SU-DHL-6 (cell line): ENCODE measurements at regions not wholly inside any gene's neighbourhood (a gene's known extent, or its start where the extent isn't known, plus 50 kb on each side); places are given as distances from the start of the nearest gene placed in this dataset.

Experiments used
- H2AFZ ChIP-seq: fragments of 200-600 bp; sonication (generic); 2 replicates; pipeline ENCODE4 v1.6.1; 2014; ENCODE audit warnings: low read depth, mild to moderate bottlenecking, moderate library complexity, mixed read lengths, antibody characterized with exemption, low read length; ENCODE audit not compliant: severe bottlenecking
- H3F3A ChIP-seq: fragments of 200-600 bp; shearing (Covaris generic); 2 replicates; pipeline ENCODE4 v1.6.0; 2016; ENCODE audit warnings: antibody characterized with exemption, mild to moderate bottlenecking; ENCODE audit not compliant: insufficient read depth
- H3K27ac ChIP-seq: fragments of 200-600 bp; sonication (generic); 2 replicates; pipeline ENCODE4 v1.5.1; 2016; ENCODE audit warnings: low read depth, mild to moderate bottlenecking, low read length, moderate library complexity, mixed read lengths
- H3K27me3 ChIP-seq: fragments of 200-600 bp; sonication (generic), shearing (Covaris generic); 2 replicates; pipeline ENCODE4 v1.6.0; 2014; ENCODE audit warnings: mild to moderate bottlenecking, low read length
- H3K36me3 ChIP-seq: fragments of 200-600 bp; sonication (generic); 2 replicates; pipeline ENCODE4 v1.6.1; 2014; ENCODE audit warnings: mild to moderate bottlenecking, low read length, mixed read lengths
- H3K4me2 ChIP-seq: fragments of 300-600, 200-600 bp; shearing (Covaris generic), sonication (generic); 2 replicates; pipeline ENCODE4 v1.6.0; 2014; ENCODE audit warnings: low read length, low read depth, mild to moderate bottlenecking; ENCODE audit not compliant: poor library complexity, severe bottlenecking
- H3K4me3 ChIP-seq: fragments of 200-600 bp; sonication (generic); 2 replicates; pipeline ENCODE4 v1.5.1; 2014; ENCODE audit warnings: antibody characterized with exemption, low read length, mild to moderate bottlenecking, mixed read lengths; ENCODE audit not compliant: insufficient read depth, poor library complexity, severe bottlenecking
- H3K79me2 ChIP-seq: fragments of 200-600 bp; sonication (generic); 2 replicates; pipeline ENCODE4 v1.6.1; 2014; ENCODE audit warnings: mild to moderate bottlenecking, low read length, moderate library complexity; ENCODE audit not compliant: insufficient read depth
- H3K9ac ChIP-seq: fragments of 200-600 bp; sonication (generic); 2 replicates; pipeline ENCODE4 v1.7.0; 2014; ENCODE audit warnings: mild to moderate bottlenecking, low read length
- H3K9me2 ChIP-seq: fragments of 200-600 bp; sonication (generic); replicated peaks from 2 replicates; pipeline ENCODE4 v1.6.1; 2014; ENCODE audit warnings: low read length; ENCODE audit not compliant: insufficient read depth
- H3K9me3 ChIP-seq: fragments of 200-600 bp; sonication (generic); 2 replicates; pipeline ENCODE4 v1.6.1; 2014; ENCODE audit warnings: low read length, mixed read lengths; ENCODE audit not compliant: insufficient read depth
- H4K20me1 ChIP-seq: fragments of 200-600 bp; sonication (generic); 2 replicates; pipeline ENCODE4 v1.6.1; 2014; ENCODE audit warnings: low read depth, mild to moderate bottlenecking, antibody characterized with exemption, low read length, moderate library complexity, mixed read lengths
- CTCF ChIP-seq: fragments of 200-600 bp; sonication (generic); IDR thresholded peaks from one replicate; pipeline ENCODE4 v1.5.1; 2017; ENCODE audit warnings: antibody characterized with exemption, mild to moderate bottlenecking, low read length, moderate library complexity; ENCODE audit not compliant: insufficient read depth, poor library complexity, severe bottlenecking
- EZH2phosphoT487 ChIP-seq: fragments of 200-600 bp; sonication (generic), shearing (Covaris generic); conservative IDR thresholded peaks from 2 replicates; pipeline ENCODE4 v1.6.1; 2018; ENCODE audit warnings: mild to moderate bottlenecking, antibody characterized with exemption, low read length, moderate library complexity, mixed read lengths

- TF ChIP-seq CTCF (no peak), EZH2phosphoT487 (no peak)
- Histone ChIP-seq H3K27ac (no peak overlapping the region), H3K27me3 (no peaks in the 10 kb centered on the region), H3K9ac (no peak overlapping the region), H3K79me2 (no peaks in the 10 kb centered on the region), H3K9me3 (no peaks in the 10 kb centered on the region), H3K4me3 (no peak overlapping the region), H3K9me2 (no peaks in the 10 kb centered on the region), H3K4me2 (no peak overlapping the region), H3F3A (no peaks in the 10 kb centered on the region), H2AFZ (no peak overlapping the region), H3K36me3 (no peaks in the 10 kb centered on the region), H4K20me1 (no peaks in the 10 kb centered on the region)
These were observed 372.2 kb upstream of the MGMT start for GRCh38 chr10:129094861-129095260.

- Histone ChIP-seq H3K27ac (no peak overlapping the region), H3K9me3 (no peaks in the 10 kb centered on the region), H3K4me3 (no peak overlapping the region), H3K27me3 (no peaks in the 10 kb centered on the region), H3K9me2 (no peaks in the 10 kb centered on the region), H4K20me1 (no peaks in the 10 kb centered on the region), H3K4me2 (no peak overlapping the region), H3K36me3 (no peaks in the 10 kb centered on the region), H3K9ac (no peak overlapping the region), H3F3A (no peaks in the 10 kb centered on the region), H3K79me2 (no peaks in the 10 kb centered on the region), H2AFZ (no peak overlapping the region)
- TF ChIP-seq EZH2phosphoT487 = no peak
- TF ChIP-seq CTCF = no peak
These were observed 371.4 kb upstream of the MGMT start for GRCh38 chr10:129095680-129096064.

- no peak overlapping the region for H3K4me3 ChIP-seq
- H2AFZ ChIP-seq = no peak overlapping the region
- no peak overlapping the region for H3K4me2 ChIP-seq
These were observed 370.7 kb upstream of the MGMT start for GRCh38 chr10:129096065-129096984.

More at GRCh38 chr10:129096065-129096984, 370.7 kb upstream of the MGMT start:
- H3K9me3 ChIP-seq = no peaks in the 10 kb centered on the region
- H3K36me3 ChIP-seq = no peaks in the 10 kb centered on the region
- no peaks in the 10 kb centered on the region for H3K9me2 ChIP-seq
- H3K9ac ChIP-seq = no peak overlapping the region
- no peaks in the 10 kb centered on the region for H3F3A ChIP-seq
- no peaks in the 10 kb centered on the region for H3K27me3 ChIP-seq
- no peak for TF ChIP-seq CTCF
- TF ChIP-seq EZH2phosphoT487 = no peak
- no peaks in the 10 kb centered on the region for H4K20me1 ChIP-seq
- no peak overlapping the region for H3K27ac ChIP-seq
- no peaks in the 10 kb centered on the region for H3K79me2 ChIP-seq
